K562 (cell line): ENCODE measurements at regions not wholly inside any gene's neighbourhood (a gene's known extent, or its start where the extent isn't known, plus 50 kb on each side); places are given as distances from the start of the nearest gene placed in this dataset.

Source experiments
- CAMTA2 ChIP-seq: fragments of 250-450 bp; sonication (Bioruptor Pico); conservative IDR thresholded peaks from 2 replicates; pipeline ENCODE4 v1.5.1; 2022
- CHD2 ChIP-seq: IDR thresholded peaks from 2 replicates; pipeline ENCODE4 v1.6.1; 2011; ENCODE audit warnings: low read depth, low read length
- EWSR1 ChIP-seq: fragments of 450-650 bp; IDR thresholded peaks from 2 replicates; pipeline ENCODE4 v1.6.1; 2018; ENCODE audit warnings: borderline replicate concordance, mild to moderate bottlenecking, low read depth, moderate library complexity; ENCODE audit not compliant: partially characterized antibody
- FOS ChIP-seq: IDR thresholded peaks from 3 replicates; pipeline ENCODE4 v1.6.1; 2011; ENCODE audit not compliant: insufficient read length; ENCODE audit errors: extremely low read depth
- LCOR ChIP-seq: sonication (generic); formaldehyde crosslinking; IDR thresholded peaks from 2 replicates; pipeline ENCODE4 v1.8.0; 2022; ENCODE audit warnings: mild to moderate bottlenecking, missing genetic modification reagents
- NELFE ChIP-seq: IDR thresholded peaks from 2 replicates; pipeline ENCODE4 v1.6.1; 2011; ENCODE audit warnings: mild to moderate bottlenecking; ENCODE audit not compliant: insufficient read depth, insufficient read length
- NFYB ChIP-seq: IDR thresholded peaks from 2 replicates; pipeline ENCODE4 v1.6.1; 2011; ENCODE audit warnings: mild to moderate bottlenecking, moderate library complexity; ENCODE audit not compliant: insufficient read length; ENCODE audit errors: extremely low read depth
- PHF20 ChIP-seq: fragments of 450-650 bp; IDR thresholded peaks from 2 replicates; pipeline ENCODE4 v1.6.1; 2018; ENCODE audit not compliant: partially characterized antibody
- POLR3A ChIP-seq: IDR thresholded peaks from 2 replicates; pipeline ENCODE4 v1.6.1; 2011; ENCODE audit warnings: borderline replicate concordance, mild to moderate bottlenecking, moderate library complexity; ENCODE audit not compliant: insufficient read length, insufficient read depth; ENCODE audit errors: extremely low read depth
- PPARD ChIP-seq: fragments of 250-450 bp; sonication (Bioruptor Pico); IDR thresholded peaks from 2 replicates; pipeline ENCODE4 v1.8.0; 2022; ENCODE audit warnings: inconsistent platforms, mild to moderate bottlenecking, moderate library complexity
- RFX7 ChIP-seq: fragments of 250-450 bp; sonication (Bioruptor Pico); IDR thresholded peaks from 2 replicates; pipeline ENCODE4 v1.5.1; 2021; ENCODE audit warnings: mild to moderate bottlenecking
- TCF3 ChIP-seq: sonication (generic); formaldehyde crosslinking; IDR thresholded peaks from 2 replicates; pipeline ENCODE4 v1.4.0; 2020; ENCODE audit warnings: mild to moderate bottlenecking, missing genetic modification reagents
- TFAP4 ChIP-seq: sonication (generic); formaldehyde crosslinking; IDR thresholded peaks from 2 replicates; pipeline ENCODE4 v1.8.0; 2022; ENCODE audit warnings: missing genetic modification reagents, mild to moderate bottlenecking, moderate library complexity, borderline replicate concordance
- ZBTB2 ChIP-seq: fragments of 450-650 bp; IDR thresholded peaks from 2 replicates; pipeline ENCODE4 v1.6.1; 2016; ENCODE audit warnings: antibody characterized with exemption
- ZFP91 ChIP-seq: sonication (generic); formaldehyde crosslinking; IDR thresholded peaks from 2 replicates; pipeline ENCODE4 v1.8.0; 2022; ENCODE audit warnings: mild to moderate bottlenecking, missing genetic modification reagents
- ZFPM2 ChIP-seq: fragments of 250-450 bp; sonication (Bioruptor Pico); IDR thresholded peaks from 2 replicates; pipeline ENCODE4 v1.5.1; 2022; ENCODE audit warnings: mild to moderate bottlenecking
- ZNF133 ChIP-seq: fragments of 250-450 bp; sonication (Bioruptor Pico); IDR thresholded peaks from 2 replicates; pipeline ENCODE4 v1.4.0; 2020; ENCODE audit warnings: mild to moderate bottlenecking
- ZNF184 ChIP-seq: sonication (generic); formaldehyde crosslinking; IDR thresholded peaks from 2 replicates; pipeline ENCODE4 v1.5.0; 2020; ENCODE audit warnings: missing genetic modification reagents
- ZNF24 ChIP-seq: fragments of 450-650 bp; IDR thresholded peaks from 2 replicates; pipeline ENCODE4 v1.6.1; 2016
- ZNF316 ChIP-seq: fragments of 450-650 bp; IDR thresholded peaks from 2 replicates; pipeline ENCODE4 v1.6.1; 2016
- ZNF444 ChIP-seq: fragments of 250-450 bp; sonication (Bioruptor Pico); IDR thresholded peaks from 2 replicates; pipeline ENCODE4 v1.4.0; 2020; ENCODE audit warnings: mild to moderate bottlenecking, moderate library complexity
- ZNF77 ChIP-seq: fragments of 250-450 bp; sonication (Bioruptor Pico); IDR thresholded peaks from 2 replicates; pipeline ENCODE4 v1.5.0; 2020

GRCh38 chr9:108093773-108094675, 604.5 kb upstream of the KLF4 start (continued):
- no peak for TF ChIP-seq ZFPM2 (CRISPR knock-in tag)
- TF ChIP-seq EWSR1 = no peak
- TF ChIP-seq ZFP91 = no peak
- no peak for TF ChIP-seq POLR3A
- no peak for TF ChIP-seq TFAP4
- TF ChIP-seq RFX7 = no peak
- no peak for TF ChIP-seq NFYB
- TF ChIP-seq ZNF77 (CRISPR knock-in tag) = no peak
- TF ChIP-seq NELFE = no peak
- no peak for TF ChIP-seq ZBTB2
- peak; percentile 13 for TF ChIP-seq PHF20
- peak; percentile 99 for TF ChIP-seq TCF3 (CRISPR knock-in tag)
- peak; percentile 59; the same call in 1 of the 2 replicates for TF ChIP-seq ZNF316
- TF ChIP-seq ZNF24 = peak; percentile 84
- no peak for TF ChIP-seq ZNF133 (CRISPR knock-in tag)
- TF ChIP-seq ZNF444 (CRISPR knock-in tag) = no peak
- TF ChIP-seq PPARD = no peak
- no peak for TF ChIP-seq ZNF184 (CRISPR knock-in tag)
- TF ChIP-seq FOS = peak; percentile 85
- TF ChIP-seq CHD2 = peak; percentile 44; the same call in 1 of the 2 replicates
- TF ChIP-seq LCOR (CRISPR knock-in tag) = peak; percentile 82; the same call in 1 of the 2 replicates
- TF ChIP-seq CAMTA2 = no peak
